Spleen (tissue), 7 donors: ENCODE measurements at regions not wholly inside any gene's neighbourhood (a gene's known extent, or its start where the extent isn't known, plus 50 kb on each side); places are given as distances from the start of the nearest gene placed in this dataset.

Source experiments
- CTCF ChIP-seq, 11 experiments: fragments of 200-600 bp in 7 of 11; fragments of 450-650 bp in 4 of 11; sonication (generic) in 4 of 11; IDR thresholded peaks in 8 of 11; conservative IDR thresholded peaks in 3 of 11; 1 replicate in 7 of 11; 2 replicates in 4 of 11; pipeline versions ENCODE4 v1.4.0 to v1.8.0; 2016 to 2021; ENCODE audit warnings: antibody characterized with exemption in 11 of 11, inconsistent platforms in 4 of 11, mild to moderate bottlenecking in 1 of 11
- POLR2A ChIP-seq, 3 donors: fragments of 450-650 bp; IDR thresholded peaks; one replicate each; pipeline ENCODE4 v1.5.1; 2017; ENCODE audit warnings: antibody characterized with exemption in 3 of 3, mild to moderate bottlenecking in 1 of 3
- donor health status: DM: no; HTN: no; CAD: no; lungs with moderate emphysema.
- donor health status: DM: no; HTN: no; CAD: no.
- donor health status: DM: no; HTN: no; CAD: no.

- TF ChIP-seq POLR2A (IDR thresholded peaks at IDR 0.05) (no peak), CTCF (IDR thresholded peaks at IDR 0.05 in 8 of 11, conservative IDR thresholded peaks at IDR 0.05 in 3 of 11) (no peak)
Observed at GRCh38 chr9:107852891-107853290, 363.3 kb upstream of the KLF4 start.
